ENCODE measurements at regions not wholly inside any gene's neighbourhood (a gene's known extent, or its start where the extent isn't known, plus 50 kb on each side); places are given as distances from the start of the nearest gene placed in this dataset.

- Histone ChIP-seq H3K27ac (ENCODE audit: low read depth, low read length) (no peak overlapping the region), H3K79me2 (ENCODE audit: insufficient read depth, low read length) (no peaks in the 10 kb centered on the region), H3K36me3 (ENCODE audit: insufficient read depth, low read length) (no peaks in the 10 kb centered on the region), H3K4me3 (ENCODE audit: insufficient read depth, low read depth, low read length) (no peak overlapping the region), H3K9me3 (ENCODE audit: insufficient read depth, low read depth, low read length) (no peaks in the 10 kb centered on the region), H3K4me1 (ENCODE audit: insufficient read depth, low read length) (no peaks in the 10 kb centered on the region), H3K4me2 (ENCODE audit: low read length) (no peak overlapping the region), H3K9ac (ENCODE audit: low read length) (no peak overlapping the region), H3K27me3 (ENCODE audit: insufficient read depth, low read length) (no peaks in the 10 kb centered on the region), H4K20me1 (ENCODE audit: insufficient read depth, low read length) (no peaks in the 10 kb centered on the region), H2AFZ (ENCODE audit: low read depth, low read length) (no peak overlapping the region)
- peaks cover 21% of the 10 kb centered on the region for H3K27me3 Mint-ChIP-seq (ENCODE audit: low read depth, unreplicated experiment)
- no peaks in the 10 kb centered on the region for H3K9me3 Mint-ChIP-seq (ENCODE audit: unreplicated experiment)
- no peak overlapping the region for H3K27ac Mint-ChIP-seq (ENCODE audit: unreplicated experiment)
- H3K4me3 Mint-ChIP-seq (ENCODE audit: unreplicated experiment), result no peak overlapping the region
- H3K4me1 Mint-ChIP-seq (ENCODE audit: low read depth, unreplicated experiment), result no peaks in the 10 kb centered on the region
- TF ChIP-seq, protein P1, sequence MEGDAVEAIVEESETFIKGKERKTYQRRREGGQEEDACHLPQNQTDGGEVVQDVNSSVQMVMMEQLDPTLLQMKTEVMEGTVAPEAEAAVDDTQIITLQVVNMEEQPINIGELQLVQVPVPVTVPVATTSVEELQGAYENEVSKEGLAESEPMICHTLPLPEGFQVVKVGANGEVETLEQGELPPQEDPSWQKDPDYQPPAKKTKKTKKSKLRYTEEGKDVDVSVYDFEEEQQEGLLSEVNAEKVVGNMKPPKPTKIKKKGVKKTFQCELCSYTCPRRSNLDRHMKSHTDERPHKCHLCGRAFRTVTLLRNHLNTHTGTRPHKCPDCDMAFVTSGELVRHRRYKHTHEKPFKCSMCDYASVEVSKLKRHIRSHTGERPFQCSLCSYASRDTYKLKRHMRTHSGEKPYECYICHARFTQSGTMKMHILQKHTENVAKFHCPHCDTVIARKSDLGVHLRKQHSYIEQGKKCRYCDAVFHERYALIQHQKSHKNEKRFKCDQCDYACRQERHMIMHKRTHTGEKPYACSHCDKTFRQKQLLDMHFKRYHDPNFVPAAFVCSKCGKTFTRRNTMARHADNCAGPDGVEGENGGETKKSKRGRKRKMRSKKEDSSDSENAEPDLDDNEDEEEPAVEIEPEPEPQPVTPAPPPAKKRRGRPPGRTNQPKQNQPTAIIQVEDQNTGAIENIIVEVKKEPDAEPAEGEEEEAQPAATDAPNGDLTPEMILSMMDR (IDR thresholded peaks at IDR 0.05; ENCODE audit: insufficient read depth, low read depth, low read length), result no peak
- no peak for TF ChIP-seq EZH2 (IDR thresholded peaks at IDR 0.05; ENCODE audit: insufficient read depth, low read length)
- DNase-seq (ENCODE audit: low read depth) (no peak), FAIRE-seq (no peak)
- H3K36me3 Mint-ChIP-seq (ENCODE audit: low read depth, unreplicated experiment), result no peaks in the 10 kb centered on the region
Measured at GRCh38 chr10:84583501-84583900, 255.1 kb downstream of the CCSER2 start.

DNA sequence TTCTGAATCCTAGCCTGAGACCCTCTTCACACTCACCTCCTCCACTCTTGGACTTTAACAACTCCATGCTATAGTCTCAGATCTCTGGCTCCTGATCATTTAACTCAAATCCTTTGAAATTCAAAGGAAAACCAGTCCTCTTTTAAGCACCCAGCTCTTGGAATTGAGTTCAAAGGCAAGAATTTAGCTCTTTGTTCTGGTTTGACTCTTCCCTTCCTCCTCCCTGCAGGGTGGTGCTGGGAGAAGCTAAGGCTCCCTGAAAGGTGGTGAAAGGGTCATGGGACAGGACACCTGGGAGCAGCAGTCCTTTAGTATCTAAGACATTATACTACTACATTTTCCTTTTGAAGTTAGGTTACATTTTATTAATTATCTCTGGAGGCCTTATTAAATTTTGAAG is 259.4 kb downstream of the CCSER2 start:
- H3K9me3 Mint-ChIP-seq (ENCODE audit: unreplicated experiment), result no peaks in the 10 kb centered on the region
- TF ChIP-seq EZH2 (IDR thresholded peaks at IDR 0.05; ENCODE audit: insufficient read depth, low read length), result no peak
- TF ChIP-seq, protein P1 (IDR thresholded peaks at IDR 0.05; ENCODE audit: insufficient read depth, low read depth, low read length), result no peak
- FAIRE-seq (no peak), DNase-seq (ENCODE audit: low read depth) (no peak)
- no peak overlapping the region for H3K4me3 ChIP-seq (ENCODE audit: insufficient read depth, low read depth, low read length)
- no peak overlapping the region for H3K9ac ChIP-seq (ENCODE audit: low read length)
- no peaks in the 10 kb centered on the region for H3K79me2 ChIP-seq (ENCODE audit: insufficient read depth, low read length)
- no peak overlapping the region for H3K27ac ChIP-seq (ENCODE audit: low read depth, low read length)
- no peaks in the 10 kb centered on the region for H3K36me3 Mint-ChIP-seq (ENCODE audit: low read depth, unreplicated experiment)
- no peaks in the 10 kb centered on the region for H3K4me1 Mint-ChIP-seq (ENCODE audit: low read depth, unreplicated experiment)
- no peaks in the 10 kb centered on the region for H3K4me1 ChIP-seq (ENCODE audit: insufficient read depth, low read length)
- no peak overlapping the region for H3K27ac Mint-ChIP-seq (ENCODE audit: unreplicated experiment)
- H3K4me3 Mint-ChIP-seq (ENCODE audit: unreplicated experiment), result no peak overlapping the region
- no peaks in the 10 kb centered on the region for H3K36me3 ChIP-seq (ENCODE audit: insufficient read depth, low read length)
- no peak overlapping the region for H3K4me2 ChIP-seq (ENCODE audit: low read length)
- H3K27me3 Mint-ChIP-seq (ENCODE audit: low read depth, unreplicated experiment), result peaks cover 25% of the 10 kb centered on the region
- no peak overlapping the region for H2AFZ ChIP-seq (ENCODE audit: low read depth, low read length)
- no peaks in the 10 kb centered on the region for H3K9me3 ChIP-seq (ENCODE audit: insufficient read depth, low read depth, low read length)
- H3K27me3 ChIP-seq (ENCODE audit: insufficient read depth, low read length), result no peaks in the 10 kb centered on the region
- H4K20me1 ChIP-seq (ENCODE audit: insufficient read depth, low read length), result no peaks in the 10 kb centered on the region

GRCh38 chr10:84588426-84588825 is 260.0 kb downstream of the CCSER2 start:
- H3K79me2 ChIP-seq (ENCODE audit: insufficient read depth, low read length), result no peaks in the 10 kb centered on the region
- H3K36me3 ChIP-seq (ENCODE audit: insufficient read depth, low read length), result no peaks in the 10 kb centered on the region
- no peak overlapping the region for H3K4me2 ChIP-seq (ENCODE audit: low read length)
- DNase-seq (ENCODE audit: low read depth), result no peak
- Mint-ChIP-seq H3K36me3 (ENCODE audit: low read depth, unreplicated experiment) (no peaks in the 10 kb centered on the region), H3K9me3 (ENCODE audit: unreplicated experiment) (no peaks in the 10 kb centered on the region), H3K27ac (ENCODE audit: unreplicated experiment) (no peak overlapping the region), H3K27me3 (ENCODE audit: low read depth, unreplicated experiment) (peaks cover 22% of the 10 kb centered on the region), H3K4me1 (ENCODE audit: low read depth, unreplicated experiment) (no peaks in the 10 kb centered on the region), H3K4me3 (ENCODE audit: unreplicated experiment) (no peak overlapping the region)
- H3K4me3 ChIP-seq (ENCODE audit: insufficient read depth, low read depth, low read length), result no peak overlapping the region
- H3K4me1 ChIP-seq (ENCODE audit: insufficient read depth, low read length), result no peaks in the 10 kb centered on the region
- no peak overlapping the region for H3K27ac ChIP-seq (ENCODE audit: low read depth, low read length)
- H3K9ac ChIP-seq (ENCODE audit: low read length), result no peak overlapping the region
- TF ChIP-seq, protein P1 (IDR thresholded peaks at IDR 0.05; ENCODE audit: insufficient read depth, low read depth, low read length), result no peak
- no peak for TF ChIP-seq EZH2 (IDR thresholded peaks at IDR 0.05; ENCODE audit: insufficient read depth, low read length)
- FAIRE-seq, result no peak
- no peaks in the 10 kb centered on the region for H3K27me3 ChIP-seq (ENCODE audit: insufficient read depth, low read length)
- no peaks in the 10 kb centered on the region for H4K20me1 ChIP-seq (ENCODE audit: insufficient read depth, low read length)
- no peak overlapping the region for H2AFZ ChIP-seq (ENCODE audit: low read depth, low read length)
- no peaks in the 10 kb centered on the region for H3K9me3 ChIP-seq (ENCODE audit: insufficient read depth, low read depth, low read length)
